ENCODE measurements at regions not wholly inside any gene's neighbourhood (a gene's known extent, or its start where the extent isn't known, plus 50 kb on each side); places are given as distances from the start of the nearest gene placed in this dataset.

- TF ChIP-seq, protein P1, sequence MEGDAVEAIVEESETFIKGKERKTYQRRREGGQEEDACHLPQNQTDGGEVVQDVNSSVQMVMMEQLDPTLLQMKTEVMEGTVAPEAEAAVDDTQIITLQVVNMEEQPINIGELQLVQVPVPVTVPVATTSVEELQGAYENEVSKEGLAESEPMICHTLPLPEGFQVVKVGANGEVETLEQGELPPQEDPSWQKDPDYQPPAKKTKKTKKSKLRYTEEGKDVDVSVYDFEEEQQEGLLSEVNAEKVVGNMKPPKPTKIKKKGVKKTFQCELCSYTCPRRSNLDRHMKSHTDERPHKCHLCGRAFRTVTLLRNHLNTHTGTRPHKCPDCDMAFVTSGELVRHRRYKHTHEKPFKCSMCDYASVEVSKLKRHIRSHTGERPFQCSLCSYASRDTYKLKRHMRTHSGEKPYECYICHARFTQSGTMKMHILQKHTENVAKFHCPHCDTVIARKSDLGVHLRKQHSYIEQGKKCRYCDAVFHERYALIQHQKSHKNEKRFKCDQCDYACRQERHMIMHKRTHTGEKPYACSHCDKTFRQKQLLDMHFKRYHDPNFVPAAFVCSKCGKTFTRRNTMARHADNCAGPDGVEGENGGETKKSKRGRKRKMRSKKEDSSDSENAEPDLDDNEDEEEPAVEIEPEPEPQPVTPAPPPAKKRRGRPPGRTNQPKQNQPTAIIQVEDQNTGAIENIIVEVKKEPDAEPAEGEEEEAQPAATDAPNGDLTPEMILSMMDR (IDR thresholded peaks at IDR 0.05; ENCODE audit: control extremely low read depth, extremely low read depth, low read depth, missing control alignments): no peak
- ChIA-PET CTCF (no interaction called here), POLR2A (no interaction called here)
- no peak for DNase-seq (ENCODE audit: extremely low spot score)
These were observed 269.3 kb downstream of the DHX15 start for GRCh38 chr4:24315056-24315455.

DNA sequence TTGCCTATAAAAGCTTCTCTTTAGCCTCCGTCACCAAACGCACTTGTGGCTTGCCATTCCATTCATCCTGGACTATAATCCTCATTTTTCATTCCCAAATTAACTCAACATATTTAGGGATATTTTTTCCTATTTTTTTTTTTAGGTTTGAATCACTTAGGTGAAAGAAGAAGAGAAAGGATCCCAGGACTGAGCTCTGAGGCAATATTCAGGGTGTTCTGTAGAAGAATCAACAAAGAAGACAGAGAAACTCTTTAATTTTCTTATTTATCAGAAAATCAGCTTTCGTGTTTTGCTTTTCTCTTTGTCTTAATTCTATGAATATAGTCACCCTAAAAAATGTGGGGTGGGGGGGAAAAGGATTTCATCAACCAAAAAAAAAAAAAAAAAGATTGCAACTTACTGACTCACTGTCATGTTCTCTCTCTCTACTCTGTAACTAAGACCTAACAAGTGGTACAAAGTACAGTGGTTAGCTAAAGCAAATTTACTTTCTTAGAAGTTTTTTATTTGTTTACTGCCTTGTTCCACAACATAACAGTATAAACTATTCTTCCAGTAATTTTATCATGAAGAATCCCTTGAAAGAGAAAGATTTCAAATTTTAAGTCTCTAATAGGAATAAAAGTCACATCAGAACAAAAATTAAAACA is 272.0 kb downstream of the DHX15 start:
- TF ChIP-seq, protein P1 (IDR thresholded peaks at IDR 0.05; ENCODE audit: control extremely low read depth, extremely low read depth, low read depth, missing control alignments): no peak
- POLR2A ChIA-PET: interaction anchor here (0.7 kb wide), 1 partner anchor 851 kb away, joined by 10 read pairs; no protein-coding TSS in a partner anchor
- CTCF ChIA-PET: no interaction called here
- DNase-seq (ENCODE audit: extremely low spot score): no peak

DNA sequence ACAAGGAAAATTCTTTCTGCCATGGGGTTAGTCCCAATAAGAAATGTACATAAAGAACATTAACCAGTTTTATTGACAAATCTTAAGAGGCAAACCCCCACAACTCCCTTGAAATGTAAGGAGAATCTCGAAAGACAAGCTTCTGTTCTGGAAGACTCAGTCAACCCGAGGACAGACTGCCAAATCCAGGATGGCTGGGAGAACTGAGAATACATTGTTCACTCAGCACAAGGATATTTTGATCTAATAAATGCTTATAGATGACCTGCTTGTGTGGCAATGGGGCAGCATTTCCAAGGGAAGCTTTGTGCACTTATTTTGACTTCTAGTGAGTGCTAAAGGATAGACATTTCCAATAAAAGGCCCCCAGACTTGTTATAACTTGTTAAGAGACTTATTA is 280.4 kb downstream of the DHX15 start:
- TF ChIP-seq, protein P1 (IDR thresholded peaks at IDR 0.05; ENCODE audit: control extremely low read depth, extremely low read depth, low read depth, missing control alignments): no peak
- ChIA-PET CTCF (no interaction called here), POLR2A (no interaction called here)
- DNase-seq (ENCODE audit: extremely low spot score): no peak

DNA sequence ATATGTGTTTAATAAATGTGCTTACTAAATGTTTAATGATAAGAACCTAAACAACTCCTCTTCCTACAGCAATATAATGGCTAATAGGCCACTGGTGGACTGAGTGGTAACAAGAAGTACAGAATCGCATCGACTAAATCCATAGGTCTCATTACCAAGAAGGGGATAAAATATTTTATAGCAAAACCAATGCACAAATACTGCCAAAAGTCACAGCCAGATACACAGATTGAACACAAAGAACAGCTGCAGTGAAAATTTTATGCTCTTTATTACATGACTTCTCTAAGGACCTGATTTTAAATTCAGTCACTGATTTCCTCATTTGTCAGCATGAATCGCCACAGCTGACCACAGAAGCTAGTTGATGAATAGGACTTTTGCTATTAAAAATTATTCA is 285.4 kb downstream of the DHX15 start:
- ChIA-PET POLR2A (no interaction called here), CTCF (interaction anchor here (1.5 kb wide), 1 partner anchor 66 kb away, joined by 3 read pairs; no protein-coding TSS in a partner anchor)

DNA sequence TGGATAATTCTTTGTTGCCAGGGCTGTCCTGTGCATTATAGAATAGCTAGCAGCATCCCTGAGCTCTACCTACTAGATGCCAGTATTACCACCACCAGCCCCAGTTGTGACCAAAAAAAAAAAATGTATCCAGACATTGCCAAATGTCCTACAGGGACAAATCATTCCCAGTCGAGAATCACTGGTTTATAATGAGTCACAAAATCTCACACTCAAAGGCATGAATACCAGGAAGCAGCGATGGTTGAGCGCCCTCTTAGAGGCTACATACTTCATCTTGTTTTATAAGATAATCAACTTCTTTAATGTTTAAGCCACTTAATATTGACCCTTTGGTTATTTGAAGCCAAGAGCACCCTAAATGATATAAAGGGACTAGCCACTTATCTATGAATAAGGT is 297.3 kb downstream of the DHX15 start:
- DNase-seq (ENCODE audit: extremely low spot score): no peak
- ChIA-PET CTCF (interaction anchor here (1.3 kb wide), 1 partner anchor 10 kb away, joined by 4 read pairs; no protein-coding TSS in a partner anchor), POLR2A (no interaction called here)
- TF ChIP-seq, protein P1 (IDR thresholded peaks at IDR 0.05; ENCODE audit: control extremely low read depth, extremely low read depth, low read depth, missing control alignments): no peak

More for the DNA sequence above, 285.4 kb downstream of the DHX15 start:
- no peak for DNase-seq (ENCODE audit: extremely low spot score)
- TF ChIP-seq, protein P1 (IDR thresholded peaks at IDR 0.05; ENCODE audit: control extremely low read depth, extremely low read depth, low read depth, missing control alignments): no peak

DNA sequence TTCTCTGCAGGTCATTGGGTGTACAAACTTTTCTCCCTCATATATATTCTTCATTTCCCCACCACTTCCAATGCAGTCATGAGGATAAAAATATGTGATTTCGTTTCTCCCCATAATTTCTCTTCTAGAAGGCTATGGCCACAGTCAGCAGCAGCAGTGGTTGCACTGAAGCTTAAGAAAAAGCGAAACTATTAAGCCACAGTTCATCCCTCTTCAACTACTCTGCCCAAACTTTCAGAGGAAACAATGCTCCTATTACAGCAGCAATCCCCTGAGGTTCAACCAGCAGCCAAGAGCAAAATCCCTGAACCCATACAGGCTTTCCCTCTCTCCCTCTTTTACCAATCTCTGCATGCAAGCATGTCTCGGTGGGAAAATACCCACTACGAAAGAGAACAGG is 298.6 kb downstream of the DHX15 start:
- DNase-seq (ENCODE audit: extremely low spot score): no peak
- TF ChIP-seq, protein P1 (IDR thresholded peaks at IDR 0.05; ENCODE audit: control extremely low read depth, extremely low read depth, low read depth, missing control alignments): no peak
- CTCF ChIA-PET: interaction anchor here (1.3 to 1.4 kb wide), 3 partner anchors 9 to 21 kb away, joined by 3 to 4 read pairs (median 4); no protein-coding TSS in a partner anchor
- POLR2A ChIA-PET: no interaction called here
